PC-9 (cell line): ENCODE measurements at regions not wholly inside any gene's neighbourhood (a gene's known extent, or its start where the extent isn't known, plus 50 kb on each side); places are given as distances from the start of the nearest gene placed in this dataset.

ENCODE experiments used
- BruUV-seq: library from RNA; stranded (reverse); fragments of 400-500 nt; replicated peaks from 2 replicates; lab custom pipeline; 2021; lab: Mats Ljungman, UMichigan
- CTCF ChIA-PET: fragments of 300-600 bp; sonication (Branson Sonifier 250); formaldehyde crosslinking; loops from one replicate; lab custom pipeline; 2022; ENCODE audit warnings: antibody characterized with exemption; lab: Charles Lee
- POLR2A ChIA-PET: fragments of 300-600 bp; sonication (Branson Sonifier 250); formaldehyde crosslinking; loops from one replicate; lab custom pipeline; 2022; ENCODE audit warnings: antibody characterized with exemption; ENCODE audit not compliant: unreplicated experiment; lab: Charles Lee
- DNase-seq, 2 experiments: peaks; one replicate each; pipeline versions ENCODE4 v3.0.0 to v3.0.0-alpha.2; 2015 to 2022; ENCODE audit warnings: mixed read lengths in 1 of 2
- H2AFZ ChIP-seq: fragments of 200-600 bp; sonication (generic); 2 replicates; pipeline ENCODE4 v1.8.1; 2017; ENCODE audit warnings: antibody characterized with exemption
- H3F3A ChIP-seq: fragments of 200-600 bp; sonication (generic); 2 replicates; pipeline ENCODE4 v1.8.1; 2017; ENCODE audit warnings: antibody characterized with exemption, mild to moderate bottlenecking, low read depth; ENCODE audit not compliant: insufficient read depth
- H3K27ac ChIP-seq: fragments of 200-600 bp; sonication (generic); 2 replicates; pipeline ENCODE4 v1.6.1; 2016; ENCODE audit warnings: mixed run types
- H3K27me3 ChIP-seq: fragments of 200-600 bp; sonication (generic); 2 replicates; pipeline ENCODE4 v1.6.1; 2016; ENCODE audit warnings: low read depth, mixed run types; ENCODE audit not compliant: insufficient read depth
- H3K36me3 ChIP-seq: fragments of 200-600 bp; sonication (generic); 2 replicates; pipeline ENCODE4 v1.6.1; 2016; ENCODE audit warnings: low read depth, mixed run types
- H3K4me1 ChIP-seq: fragments of 200-600 bp; sonication (generic); replicated peaks from 2 replicates; pipeline ENCODE4 v1.6.1; 2016; ENCODE audit warnings: mixed run types; ENCODE audit not compliant: insufficient read depth
- H3K4me2 ChIP-seq: fragments of 200-600 bp; sonication (generic); 2 replicates; pipeline ENCODE4 v1.6.1; 2017; ENCODE audit warnings: mixed run types
- H3K4me3 ChIP-seq: fragments of 200-600 bp; sonication (generic); 2 replicates; pipeline ENCODE4 v1.6.1; 2016; ENCODE audit warnings: mixed run types
- H3K79me2 ChIP-seq: fragments of 200-600 bp; sonication (generic); 2 replicates; pipeline ENCODE4 v1.6.1; 2017; ENCODE audit warnings: low read depth, mixed run types
- H3K9me2 ChIP-seq: fragments of 200-600 bp; sonication (generic); 2 replicates; pipeline ENCODE4 v1.8.1; 2017; ENCODE audit warnings: mild to moderate bottlenecking; ENCODE audit not compliant: insufficient read depth
- H3K9me3 ChIP-seq: fragments of 200-600 bp; sonication (generic); 2 replicates; pipeline ENCODE4 v1.8.1; 2016; ENCODE audit warnings: low read depth; ENCODE audit not compliant: insufficient read depth
- H4K20me1 ChIP-seq: fragments of 200-600 bp; sonication (generic); 2 replicates; pipeline ENCODE4 v1.8.1; 2017; ENCODE audit not compliant: insufficient read depth
- EZH2 ChIP-seq: fragments of 200-600 bp; sonication (generic); IDR thresholded peaks from 2 replicates; pipeline ENCODE4 v1.8.0; 2017; ENCODE audit warnings: antibody characterized with exemption, low read depth
- intact Hi-C: fragments of 100-400 bp; cut with micrococcal nuclease; formaldehyde crosslinking; loops from one replicate; pipeline ENCODE4 v1.10.0; 2022; ENCODE audit not compliant: unreplicated experiment
- TF ChIP-seq, protein P1 (sequence below): fragments of 200-600 bp; sonication (generic); conservative IDR thresholded peaks from 2 replicates; pipeline ENCODE4 v1.6.1; 2017; ENCODE audit warnings: mixed run types, antibody characterized with exemption, mild to moderate bottlenecking, moderate library complexity

DNA sequence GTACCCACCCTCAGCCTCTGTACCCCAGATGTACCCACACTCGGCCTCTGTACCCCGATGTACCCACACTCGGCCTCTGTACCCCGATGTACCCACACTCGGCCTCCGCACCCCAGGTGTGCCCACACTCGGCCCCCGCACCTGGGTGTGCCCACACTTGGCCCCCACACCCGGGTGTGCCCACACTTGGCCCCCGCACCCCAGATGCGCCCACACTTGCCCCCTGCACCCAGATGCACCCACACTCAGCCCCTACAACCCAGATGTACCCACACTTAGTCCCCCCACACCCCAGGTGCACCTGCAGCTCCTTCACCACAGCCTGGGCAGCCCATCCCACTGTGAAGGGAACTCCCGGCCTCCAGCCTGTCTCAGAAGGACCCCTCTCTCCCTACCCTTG, 69.7 kb downstream of the PEX11G start:
- peaks cover 6% of the 10 kb centered on the region; the same call in 1 of the 2 replicates for H4K20me1 ChIP-seq
- ChIA-PET CTCF (no interaction called here), POLR2A (no interaction called here)
- no peaks in the 10 kb centered on the region for H3K9me3 ChIP-seq
- H3K27me3 ChIP-seq: no peaks in the 10 kb centered on the region
- no peaks in the 10 kb centered on the region for H3K9me2 ChIP-seq
- H3K4me1 ChIP-seq: peaks cover 56% of the 10 kb centered on the region
- DNase-seq: no peak
- TF ChIP-seq, protein P1, sequence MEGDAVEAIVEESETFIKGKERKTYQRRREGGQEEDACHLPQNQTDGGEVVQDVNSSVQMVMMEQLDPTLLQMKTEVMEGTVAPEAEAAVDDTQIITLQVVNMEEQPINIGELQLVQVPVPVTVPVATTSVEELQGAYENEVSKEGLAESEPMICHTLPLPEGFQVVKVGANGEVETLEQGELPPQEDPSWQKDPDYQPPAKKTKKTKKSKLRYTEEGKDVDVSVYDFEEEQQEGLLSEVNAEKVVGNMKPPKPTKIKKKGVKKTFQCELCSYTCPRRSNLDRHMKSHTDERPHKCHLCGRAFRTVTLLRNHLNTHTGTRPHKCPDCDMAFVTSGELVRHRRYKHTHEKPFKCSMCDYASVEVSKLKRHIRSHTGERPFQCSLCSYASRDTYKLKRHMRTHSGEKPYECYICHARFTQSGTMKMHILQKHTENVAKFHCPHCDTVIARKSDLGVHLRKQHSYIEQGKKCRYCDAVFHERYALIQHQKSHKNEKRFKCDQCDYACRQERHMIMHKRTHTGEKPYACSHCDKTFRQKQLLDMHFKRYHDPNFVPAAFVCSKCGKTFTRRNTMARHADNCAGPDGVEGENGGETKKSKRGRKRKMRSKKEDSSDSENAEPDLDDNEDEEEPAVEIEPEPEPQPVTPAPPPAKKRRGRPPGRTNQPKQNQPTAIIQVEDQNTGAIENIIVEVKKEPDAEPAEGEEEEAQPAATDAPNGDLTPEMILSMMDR: no peak
- no peak for TF ChIP-seq EZH2
- H2AFZ ChIP-seq: no peak overlapping the region
- H3K27ac ChIP-seq: no peak overlapping the region
- peaks cover 63% of the 10 kb centered on the region for H3F3A ChIP-seq
- no peak overlapping the region for H3K4me2 ChIP-seq
- H3K36me3 ChIP-seq: no peaks in the 10 kb centered on the region; the same call in 1 of the 2 replicates
- no peak overlapping the region for H3K4me3 ChIP-seq
- H3K79me2 ChIP-seq: peaks cover 75% of the 10 kb centered on the region
- BruUV-seq: no TSS peak
- intact Hi-C loops: no loop called here

- CTCF ChIA-PET: no interaction called here
- no peak for DNase-seq
- Histone ChIP-seq H2AFZ (no peak overlapping the region), H3K4me1 (peaks cover 63% of the 10 kb centered on the region), H3K9me2 (no peaks in the 10 kb centered on the region), H3K9me3 (no peaks in the 10 kb centered on the region), H3K4me2 (peak overlapping the region; percentile 73; the same call in 1 of the 2 replicates), H3K36me3 (no peaks in the 10 kb centered on the region; the same call in 1 of the 2 replicates), H3K27me3 (no peaks in the 10 kb centered on the region), H4K20me1 (peaks cover 6% of the 10 kb centered on the region; the same call in 1 of the 2 replicates), H3K79me2 (peaks cover 73% of the 10 kb centered on the region), H3K27ac (peak overlapping the region; percentile 75), H3K4me3 (no peak overlapping the region), H3F3A (peaks cover 70% of the 10 kb centered on the region)
- POLR2A ChIA-PET: no interaction called here
- TF ChIP-seq, protein P1: no peak
- no peak for TF ChIP-seq EZH2
- no TSS peak for BruUV-seq
- intact Hi-C loops: no loop called here
Observed at GRCh38 chr19:7419777-7420439, 68.9 kb downstream of the PEX11G start.

- intact Hi-C loops: no loop called here
- Histone ChIP-seq H3K4me1 (peaks cover 81% of the 10 kb centered on the region), H3K36me3 (peaks cover 5% of the 10 kb centered on the region; the same call in 1 of the 2 replicates), H3K4me3 (peak overlapping the region; percentile 22; the same call in 1 of the 2 replicates), H4K20me1 (peaks cover 6% of the 10 kb centered on the region; the same call in 1 of the 2 replicates), H3K79me2 (peaks cover 71% of the 10 kb centered on the region), H3K9me3 (no peaks in the 10 kb centered on the region), H3F3A (peaks cover 73% of the 10 kb centered on the region), H3K4me2 (peak overlapping the region; percentile 73), H2AFZ (no peak overlapping the region), H3K27ac (peak overlapping the region; percentile 75), H3K27me3 (no peaks in the 10 kb centered on the region), H3K9me2 (no peaks in the 10 kb centered on the region)
- ChIA-PET CTCF (no interaction called here), POLR2A (interaction anchor here (0.6 kb wide), 1 partner anchor 86 kb away, joined by 9 read pairs; no protein-coding TSS in a partner anchor)
- no TSS peak for BruUV-seq
- TF ChIP-seq, protein P1: no peak
- TF ChIP-seq EZH2: no peak
- DNase-seq: peak; percentile 56 to 93
Observed at GRCh38 chr19:7421941-7422744, 66.7 kb downstream of the PEX11G start.
